Right atrium auricular region (tissue), 2 donors: ENCODE measurements at regions not wholly inside any gene's neighbourhood (a gene's known extent, or its start where the extent isn't known, plus 50 kb on each side); places are given as distances from the start of the nearest gene placed in this dataset.
A peak's percentile ranks its signal among the peaks of the same experiment; 100 is the strongest.

Experiments
- DNase-seq: peaks from one replicate; pipeline ENCODE4 v3.0.0-alpha.2; 2019; ENCODE audit warnings: low spot score
- H3K27ac ChIP-seq, 2 donors: fragments of 200-600 bp; sonication (generic); 1 replicate in 1 of 2; 2 replicates in 1 of 2; pipeline ENCODE4 v1.5.1; 2016 to 2019
- H3K27me3 ChIP-seq, 2 donors: fragments of 200-600 bp; sonication (generic); one replicate each; pipeline versions ENCODE4 v1.5.1 to v1.6.0; 2017 to 2019
- H3K36me3 ChIP-seq: fragments of 200-600 bp; sonication (generic); one replicate; pipeline ENCODE4 v1.5.1; 2016
- H3K4me1 ChIP-seq, 2 donors: fragments of 200-600 bp; sonication (generic); one replicate each; pipeline versions ENCODE4 v1.5.1 to v1.6.0; 2017 to 2019
- H3K4me3 ChIP-seq, 2 donors: fragments of 200-600 bp; sonication (generic); 1 replicate in 1 of 2; 2 replicates in 1 of 2; pipeline ENCODE4 v1.5.1; 2017 to 2019; ENCODE audit warnings: mild to moderate bottlenecking in 1 of 2, moderate library complexity in 1 of 2
- H3K9me3 ChIP-seq, 2 donors: fragments of 200-600 bp; sonication (generic); one replicate each; pipeline ENCODE4 v1.5.1; 2019
- CTCF ChIP-seq, 2 donors: fragments of 200-600 bp; sonication (generic); IDR thresholded peaks; one replicate each; pipeline ENCODE4 v1.5.1; 2019; ENCODE audit warnings: antibody characterized with exemption in 2 of 2

GRCh38 chr4:53925050-53925605 is 139.3 kb downstream of the CHIC2 start:
- DNase-seq = no peak
- no peak overlapping the region for H3K27ac ChIP-seq
- H3K27me3 ChIP-seq = no peaks in the 10 kb centered on the region
- H3K36me3 ChIP-seq = no peaks in the 10 kb centered on the region
- no peaks in the 10 kb centered on the region for H3K9me3 ChIP-seq
- TF ChIP-seq CTCF (IDR thresholded peaks at IDR 0.05) = no peak
- no peak overlapping the region for H3K4me3 ChIP-seq
- peaks cover 0 to 5% of the 10 kb centered on the region in 2 donors for H3K4me1 ChIP-seq

GRCh38 chr4:53924333-53925049 is 139.9 kb downstream of the CHIC2 start:
- TF ChIP-seq CTCF (IDR thresholded peaks at IDR 0.05) = no peak
- no peak for DNase-seq
- H3K27ac ChIP-seq = no peak overlapping the region
- H3K4me3 ChIP-seq = no peak overlapping the region
- H3K4me1 ChIP-seq = no peaks in the 10 kb centered on the region
- H3K9me3 ChIP-seq = no peaks in the 10 kb centered on the region
- H3K27me3 ChIP-seq = no peaks in the 10 kb centered on the region
- no peaks in the 10 kb centered on the region for H3K36me3 ChIP-seq

GRCh38 chr4:53923921-53924320 is 140.5 kb downstream of the CHIC2 start:
- H3K4me3 ChIP-seq = no peak overlapping the region
- no peak overlapping the region for H3K27ac ChIP-seq
- DNase-seq = no peak
- H3K36me3 ChIP-seq = no peaks in the 10 kb centered on the region
- no peak for TF ChIP-seq CTCF (IDR thresholded peaks at IDR 0.05)
- H3K4me1 ChIP-seq = no peaks in the 10 kb centered on the region
- no peaks in the 10 kb centered on the region for H3K9me3 ChIP-seq
- no peaks in the 10 kb centered on the region for H3K27me3 ChIP-seq

- no peak overlapping the region for H3K4me3 ChIP-seq
- no peak for TF ChIP-seq CTCF (IDR thresholded peaks at IDR 0.05)
- H3K9me3 ChIP-seq = no peaks in the 10 kb centered on the region
- H3K36me3 ChIP-seq = no peaks in the 10 kb centered on the region
- no peak overlapping the region for H3K27ac ChIP-seq
- H3K4me1 ChIP-seq = no peaks in the 10 kb centered on the region
- H3K27me3 ChIP-seq = no peaks in the 10 kb centered on the region
- no peak for DNase-seq
These were observed 142.5 kb downstream of the CHIC2 start for GRCh38 chr4:53921856-53922255.

GRCh38 chr4:53920883-53921282 is 143.5 kb downstream of the CHIC2 start:
- TF ChIP-seq CTCF (IDR thresholded peaks at IDR 0.05) = no peak
- H3K4me3 ChIP-seq = no peak overlapping the region
- H3K4me1 ChIP-seq = no peaks in the 10 kb centered on the region
- H3K27me3 ChIP-seq = no peaks in the 10 kb centered on the region
- H3K27ac ChIP-seq = no peak overlapping the region
- H3K36me3 ChIP-seq = no peaks in the 10 kb centered on the region
- no peak for DNase-seq
- H3K9me3 ChIP-seq = no peaks in the 10 kb centered on the region

- no peak for TF ChIP-seq CTCF (IDR thresholded peaks at IDR 0.05)
- Histone ChIP-seq H3K36me3 (no peaks in the 10 kb centered on the region), H3K27ac (no peak overlapping the region), H3K27me3 (no peaks in the 10 kb centered on the region), H3K9me3 (no peaks in the 10 kb centered on the region), H3K4me3 (no peak overlapping the region), H3K4me1 (no peaks in the 10 kb centered on the region)
- peak; percentile 64 for DNase-seq
These were observed 144.3 kb downstream of the CHIC2 start for GRCh38 chr4:53920116-53920515.
